DOHH2 (cell line): ENCODE measurements at regions not wholly inside any gene's neighbourhood (a gene's known extent, or its start where the extent isn't known, plus 50 kb on each side); places are given as distances from the start of the nearest gene placed in this dataset.

ENCODE experiments used
- H3F3A ChIP-seq: fragments of 200-600 bp; sonication (generic), shearing (Covaris generic); 2 replicates; pipeline ENCODE4 v1.6.0; 2016; ENCODE audit warnings: antibody characterized with exemption, mild to moderate bottlenecking; ENCODE audit not compliant: control insufficient read depth, insufficient read depth
- H3K27ac ChIP-seq: fragments of 200-600 bp; sonication (generic); 2 replicates; pipeline ENCODE4 v1.5.1; 2014; ENCODE audit warnings: low read depth, mild to moderate bottlenecking, low read length, moderate library complexity
- H3K27me3 ChIP-seq: fragments of 200-600 bp; sonication (generic); 2 replicates; pipeline ENCODE4 v1.6.1; 2014; ENCODE audit warnings: mild to moderate bottlenecking, low read length, mixed read lengths; ENCODE audit not compliant: control insufficient read depth
- H3K36me3 ChIP-seq: fragments of 200-600 bp; sonication (generic); 2 replicates; pipeline ENCODE4 v1.6.1; 2014; ENCODE audit warnings: mild to moderate bottlenecking, low read length, moderate library complexity, mixed read lengths; ENCODE audit not compliant: control insufficient read depth
- H3K4me1 ChIP-seq: fragments of 200-600 bp; sonication (generic); 2 replicates; pipeline ENCODE4 v1.6.1; 2014; ENCODE audit warnings: mild to moderate bottlenecking, low read length, mixed read lengths; ENCODE audit not compliant: control insufficient read depth
- H3K4me2 ChIP-seq: fragments of 200-600 bp; sonication (generic); 2 replicates; pipeline ENCODE4 v1.6.0; 2014; ENCODE audit warnings: mild to moderate bottlenecking, low read length, moderate library complexity
- H3K4me3 ChIP-seq: fragments of 200-600 bp; sonication (generic); 2 replicates; pipeline ENCODE4 v1.5.1; 2014; ENCODE audit warnings: mild to moderate bottlenecking, low read length, mixed read lengths
- H3K79me2 ChIP-seq: fragments of 200-600 bp; sonication (generic); 2 replicates; pipeline ENCODE4 v1.6.1; 2014; ENCODE audit warnings: mild to moderate bottlenecking, low read length, mixed read lengths; ENCODE audit not compliant: control insufficient read depth
- H3K9me2 ChIP-seq: fragments of 200-600 bp; sonication (generic); replicated peaks from 2 replicates; pipeline ENCODE4 v1.6.1; 2014; ENCODE audit warnings: mild to moderate bottlenecking, low read length, mixed read lengths; ENCODE audit not compliant: control insufficient read depth
- H3K9me3 ChIP-seq: fragments of 200-600 bp; sonication (generic); 2 replicates; pipeline ENCODE4 v1.6.1; 2014; ENCODE audit warnings: antibody characterized with exemption, low read length, mixed read lengths; ENCODE audit not compliant: control insufficient read depth, insufficient read depth
- H4K20me1 ChIP-seq: fragments of 200-600 bp; sonication (generic); 2 replicates; pipeline ENCODE4 v1.6.0; 2014; ENCODE audit warnings: low read depth, mild to moderate bottlenecking, antibody characterized with exemption, low read length, moderate library complexity; ENCODE audit not compliant: control insufficient read depth, insufficient read depth
- CTCF ChIP-seq: fragments of 200-600 bp; sonication (generic); IDR thresholded peaks from one replicate; pipeline ENCODE4 v1.5.1; 2014; ENCODE audit warnings: antibody characterized with exemption, mild to moderate bottlenecking, low read depth, low read length; ENCODE audit not compliant: poor library complexity, severe bottlenecking
- EZH2phosphoT487 ChIP-seq: fragments of 200-600 bp; sonication (generic); IDR thresholded peaks from 2 replicates; pipeline ENCODE4 v1.6.1; 2017; ENCODE audit warnings: borderline replicate concordance, mild to moderate bottlenecking, antibody characterized with exemption, low read length, moderate library complexity, mixed read lengths

- Histone ChIP-seq H3K27me3 (peaks cover 12% of the 10 kb centered on the region; the same call in 1 of the 2 replicates), H3K79me2 (no peaks in the 10 kb centered on the region), H3K4me1 (peaks cover 6% of the 10 kb centered on the region), H4K20me1 (no peaks in the 10 kb centered on the region), H3K4me2 (no peak overlapping the region), H3K9me3 (no peaks in the 10 kb centered on the region), H3K27ac (no peak overlapping the region), H3K4me3 (no peak overlapping the region), H3K36me3 (no peaks in the 10 kb centered on the region), H3F3A (no peaks in the 10 kb centered on the region), H3K9me2 (no peaks in the 10 kb centered on the region)
- TF ChIP-seq CTCF, result no peak
Measured at GRCh38 chr21:32185726-32186125, 93.1 kb downstream of the MIS18A start.

- TF ChIP-seq EZH2phosphoT487 (no peak), CTCF (no peak)
- Histone ChIP-seq H3K9me2 (no peaks in the 10 kb centered on the region), H3K27me3 (0 out of 2 replicates have a peak, but pooled peaks cover 6% of the 10 kb centered on the region), H3K4me3 (no peak overlapping the region), H3F3A (no peaks in the 10 kb centered on the region), H3K27ac (no peak overlapping the region), H3K4me1 (no peaks in the 10 kb centered on the region; the same call in 1 of the 2 replicates), H4K20me1 (no peaks in the 10 kb centered on the region), H3K79me2 (no peaks in the 10 kb centered on the region), H3K4me2 (no peak overlapping the region), H3K9me3 (no peaks in the 10 kb centered on the region), H3K36me3 (no peaks in the 10 kb centered on the region)
Measured at GRCh38 chr21:32185103-32185502, 93.7 kb downstream of the MIS18A start.

GRCh38 chr21:32184485-32184884 is 94.4 kb downstream of the MIS18A start:
- Histone ChIP-seq H3K4me2 (no peak overlapping the region), H3F3A (no peaks in the 10 kb centered on the region), H3K4me3 (no peak overlapping the region), H3K9me2 (no peaks in the 10 kb centered on the region), H4K20me1 (no peaks in the 10 kb centered on the region), H3K9me3 (no peaks in the 10 kb centered on the region), H3K27me3 (0 out of 2 replicates have a peak, but pooled peaks cover 4% of the 10 kb centered on the region), H3K36me3 (no peaks in the 10 kb centered on the region), H3K4me1 (no peaks in the 10 kb centered on the region), H3K27ac (no peak overlapping the region), H3K79me2 (no peaks in the 10 kb centered on the region)
- TF ChIP-seq CTCF (no peak), EZH2phosphoT487 (no peak)

- no peak overlapping the region for H3K4me3 ChIP-seq
Measured at GRCh38 chr21:32184065-32184464, 94.8 kb downstream of the MIS18A start.

More at GRCh38 chr21:32184065-32184464, 94.8 kb downstream of the MIS18A start:
- H3K4me1 ChIP-seq, result no peaks in the 10 kb centered on the region
- H3K79me2 ChIP-seq, result no peaks in the 10 kb centered on the region
- H4K20me1 ChIP-seq, result no peaks in the 10 kb centered on the region
- no peaks in the 10 kb centered on the region for H3K9me3 ChIP-seq
- H3K27ac ChIP-seq, result no peak overlapping the region
- H3F3A ChIP-seq, result no peaks in the 10 kb centered on the region
- TF ChIP-seq CTCF, result no peak
- no peak for TF ChIP-seq EZH2phosphoT487
- H3K9me2 ChIP-seq, result no peaks in the 10 kb centered on the region
- 0 out of 2 replicates have a peak, but pooled peaks cover 6% of the 10 kb centered on the region for H3K27me3 ChIP-seq
- H3K36me3 ChIP-seq, result no peaks in the 10 kb centered on the region
- no peak overlapping the region for H3K4me2 ChIP-seq
